ENCODE measurements at regions not wholly inside any gene's neighbourhood (a gene's known extent, or its start where the extent isn't known, plus 50 kb on each side); places are given as distances from the start of the nearest gene placed in this dataset.
"Not testable (repeated sequence)": the region's sequence is repeated elsewhere in the genome, so short reads cannot be mapped to it uniquely, and the experiment has no call there.

GRCh38 chr6:57730726-57731125 is 413.3 kb downstream of the PRIM2 start:
- H3K23ac ChIP-seq (ENCODE audit: insufficient read length); H2BK5ac ChIP-seq (ENCODE audit: low read depth, low read length); H4K5ac ChIP-seq (ENCODE audit: insufficient read length, low read depth, low read length); H3K4me2 ChIP-seq (ENCODE audit: insufficient read depth in 1 of 2, low read depth in 2 of 2, low read length in 2 of 2); DNase-seq (ENCODE audit: low read depth in 1 of 2, low spot score in 2 of 2); H3K4me1 ChIP-seq (replicated peaks in 1 of 4; ENCODE audit: control insufficient read depth in 3 of 4, insufficient read depth in 4 of 4, low read length in 3 of 4); H4K8ac ChIP-seq (ENCODE audit: extremely low read depth, insufficient read depth, low read length); H2AK5ac ChIP-seq (ENCODE audit: low read depth, low read length); H3K4me3 ChIP-seq (ENCODE audit: extremely low read depth in 1 of 4, insufficient read depth in 2 of 4, low read depth in 3 of 4, low read length in 4 of 4); H3K56ac ChIP-seq (replicated peaks; ENCODE audit: insufficient read length, low read depth, low read length); H3K36me3 ChIP-seq (ENCODE audit: control insufficient read depth in 2 of 4, insufficient read depth in 4 of 4, low read length in 3 of 4); H3K9ac ChIP-seq (replicated peaks in 1 of 4; ENCODE audit: extremely low read depth in 1 of 4, low read depth in 3 of 4, low read length in 3 of 4); POLR2A ChIA-PET (ENCODE audit: partially characterized antibody); H3K27ac ChIP-seq (ENCODE audit: low read depth, low read length); H3K4ac ChIP-seq (replicated peaks; ENCODE audit: insufficient read length, low read depth, low read length); CTCF ChIA-PET (ENCODE audit: partially characterized antibody); H3K18ac ChIP-seq (ENCODE audit: extremely low read depth, low read length); H4K20me1 ChIP-seq (replicated peaks in 1 of 2; ENCODE audit: control insufficient read depth in 1 of 2, insufficient read depth in 2 of 2, low read length in 2 of 2); H2BK12ac ChIP-seq (ENCODE audit: low read depth, low read length); H2BK15ac ChIP-seq (ENCODE audit: low read length); H3K79me2 ChIP-seq (ENCODE audit: control insufficient read depth in 1 of 2, insufficient read depth in 2 of 2, low read length in 2 of 2); H3K79me1 ChIP-seq (ENCODE audit: low read depth, low read length); H2AFZ ChIP-seq (ENCODE audit: low read length); H4K91ac ChIP-seq (replicated peaks; ENCODE audit: insufficient read length, low read length); H3K27me3 ChIP-seq (replicated peaks in 1 of 4; ENCODE audit: control insufficient read depth in 3 of 4, extremely low read depth in 1 of 4, insufficient read depth in 3 of 4, low read length in 3 of 4); H2BK120ac ChIP-seq (replicated peaks; ENCODE audit: low read depth, low read length); H3K9me3 ChIP-seq (ENCODE audit: insufficient read depth in 2 of 2, low read depth in 1 of 2, low read length in 1 of 2); FAIRE-seq; H3K14ac ChIP-seq (ENCODE audit: insufficient read length); H2BK20ac ChIP-seq (ENCODE audit: low read length); H3K23me2 ChIP-seq (ENCODE audit: low read depth, low read length): not testable (repeated sequence)
- WGBS, 2 experiments (ENCODE audit: extremely low coverage in 1 of 2, insufficient coverage in 1 of 2, insufficient read length in 1 of 2, insufficient replicate concordance in 2 of 2, low coverage in 1 of 2, low lambda C conversion rate in 2 of 2, missing lambda C conversion rate in 1 of 2): 87% methylated on average over 4 of the region's 4 CpGs; no CpG with 5 or more reads in 1 of the 2 experiments

- WGBS, 2 experiments (ENCODE audit: extremely low coverage in 1 of 2, insufficient coverage in 1 of 2, insufficient read length in 1 of 2, insufficient replicate concordance in 2 of 2, low coverage in 1 of 2, low lambda C conversion rate in 2 of 2, missing lambda C conversion rate in 1 of 2): 78% methylated on average over 4 of the region's 5 CpGs; no CpG with 5 or more reads in 1 of the 2 experiments
- H3K27me3 ChIP-seq (replicated peaks in 1 of 4; ENCODE audit: control insufficient read depth in 3 of 4, extremely low read depth in 1 of 4, insufficient read depth in 3 of 4, low read length in 3 of 4); H2BK5ac ChIP-seq (ENCODE audit: low read depth, low read length); H2BK12ac ChIP-seq (ENCODE audit: low read depth, low read length); H2AFZ ChIP-seq (ENCODE audit: low read length); POLR2A ChIA-PET (ENCODE audit: partially characterized antibody); H3K14ac ChIP-seq (ENCODE audit: insufficient read length); H3K9ac ChIP-seq (replicated peaks in 1 of 4; ENCODE audit: extremely low read depth in 1 of 4, low read depth in 3 of 4, low read length in 3 of 4); H3K4me3 ChIP-seq (ENCODE audit: extremely low read depth in 1 of 4, insufficient read depth in 2 of 4, low read depth in 3 of 4, low read length in 4 of 4); H3K36me3 ChIP-seq (ENCODE audit: control insufficient read depth in 2 of 4, insufficient read depth in 4 of 4, low read length in 3 of 4); H4K91ac ChIP-seq (replicated peaks; ENCODE audit: insufficient read length, low read length); H3K4ac ChIP-seq (replicated peaks; ENCODE audit: insufficient read length, low read depth, low read length); FAIRE-seq; H2BK15ac ChIP-seq (ENCODE audit: low read length); H3K27ac ChIP-seq (ENCODE audit: low read depth, low read length); DNase-seq (ENCODE audit: low read depth in 1 of 2, low spot score in 2 of 2); H4K5ac ChIP-seq (ENCODE audit: insufficient read length, low read depth, low read length); H3K79me1 ChIP-seq (ENCODE audit: low read depth, low read length); H3K23me2 ChIP-seq (ENCODE audit: low read depth, low read length); H3K4me1 ChIP-seq (replicated peaks in 1 of 4; ENCODE audit: control insufficient read depth in 3 of 4, insufficient read depth in 4 of 4, low read length in 3 of 4); H3K23ac ChIP-seq (ENCODE audit: insufficient read length); H4K8ac ChIP-seq (ENCODE audit: extremely low read depth, insufficient read depth, low read length); H3K18ac ChIP-seq (ENCODE audit: extremely low read depth, low read length); H3K4me2 ChIP-seq (ENCODE audit: insufficient read depth in 1 of 2, low read depth in 2 of 2, low read length in 2 of 2); H2BK20ac ChIP-seq (ENCODE audit: low read length); H4K20me1 ChIP-seq (replicated peaks in 1 of 2; ENCODE audit: control insufficient read depth in 1 of 2, insufficient read depth in 2 of 2, low read length in 2 of 2); H2BK120ac ChIP-seq (replicated peaks; ENCODE audit: low read depth, low read length); H2AK5ac ChIP-seq (ENCODE audit: low read depth, low read length); H3K56ac ChIP-seq (replicated peaks; ENCODE audit: insufficient read length, low read depth, low read length); CTCF ChIA-PET (ENCODE audit: partially characterized antibody); H3K79me2 ChIP-seq (ENCODE audit: control insufficient read depth in 1 of 2, insufficient read depth in 2 of 2, low read length in 2 of 2): not testable (repeated sequence)
- H3K9me3 ChIP-seq (ENCODE audit: insufficient read depth in 2 of 2, low read depth in 1 of 2, low read length in 1 of 2): peaks cover 0 to 14% of the 10 kb centered on the region in 2 experiments; a peak in 1 of 4 replicates
Measured at GRCh38 chr6:57747716-57748115, 430.3 kb downstream of the PRIM2 start.
